Mucosa of descending colon (tissue), 3 donors: ENCODE measurements at regions not wholly inside any gene's neighbourhood (a gene's known extent, or its start where the extent isn't known, plus 50 kb on each side); places are given as distances from the start of the nearest gene placed in this dataset.

Experiments used
- ATAC-seq: fragments of 200-7000 bp; cut with Tn5 transposase; one replicate; pipeline ENCODE4 v1.9.1; 2020; ENCODE audit warnings: mild to moderate bottlenecking, moderate library complexity
- DNase-seq, 3 donors: peaks; one replicate each; pipeline ENCODE4 v3.0.0-alpha.2; 2020
- H3K36me3 ChIP-seq: fragments of 200-600 bp; one replicate; pipeline ENCODE4 v1.8.0; 2021; ENCODE audit warnings: low read depth, mild to moderate bottlenecking
- H3K4me1 ChIP-seq: fragments of 200-600 bp; one replicate; pipeline ENCODE4 v1.8.0; 2021; ENCODE audit warnings: low read depth, mild to moderate bottlenecking
- H3K4me3 ChIP-seq: fragments of 200-600 bp; one replicate; pipeline ENCODE4 v1.8.0; 2021; ENCODE audit warnings: mild to moderate bottlenecking
- H3K9me3 ChIP-seq: fragments of 200-600 bp; one replicate; pipeline ENCODE4 v1.8.0; 2021; ENCODE audit warnings: mild to moderate bottlenecking
- intact Hi-C, 2 donors: fragments of 100-400 bp; cut with DNase I in 1 of 2; cut with micrococcal nuclease in 1 of 2; formaldehyde crosslinking; loops; one replicate each; pipeline versions ENCODE4 v1.11.0 to v1.11.1; 2022; cut with DNase I, micrococcal nuclease
- TF ChIP-seq, protein P1 (sequence below): fragments of 200-600 bp; IDR thresholded peaks from one replicate; pipeline ENCODE4 v1.8.0; 2022; ENCODE audit warnings: antibody characterized with exemption, mild to moderate bottlenecking
- donor health status: DM: no; HTN: no; CAD: no; lungs with moderate emphysema.
- donor health status: DM: no; HTN: no; CAD: no.
- donor health status: DM: no; HTN: yes; CAD: no.

DNA sequence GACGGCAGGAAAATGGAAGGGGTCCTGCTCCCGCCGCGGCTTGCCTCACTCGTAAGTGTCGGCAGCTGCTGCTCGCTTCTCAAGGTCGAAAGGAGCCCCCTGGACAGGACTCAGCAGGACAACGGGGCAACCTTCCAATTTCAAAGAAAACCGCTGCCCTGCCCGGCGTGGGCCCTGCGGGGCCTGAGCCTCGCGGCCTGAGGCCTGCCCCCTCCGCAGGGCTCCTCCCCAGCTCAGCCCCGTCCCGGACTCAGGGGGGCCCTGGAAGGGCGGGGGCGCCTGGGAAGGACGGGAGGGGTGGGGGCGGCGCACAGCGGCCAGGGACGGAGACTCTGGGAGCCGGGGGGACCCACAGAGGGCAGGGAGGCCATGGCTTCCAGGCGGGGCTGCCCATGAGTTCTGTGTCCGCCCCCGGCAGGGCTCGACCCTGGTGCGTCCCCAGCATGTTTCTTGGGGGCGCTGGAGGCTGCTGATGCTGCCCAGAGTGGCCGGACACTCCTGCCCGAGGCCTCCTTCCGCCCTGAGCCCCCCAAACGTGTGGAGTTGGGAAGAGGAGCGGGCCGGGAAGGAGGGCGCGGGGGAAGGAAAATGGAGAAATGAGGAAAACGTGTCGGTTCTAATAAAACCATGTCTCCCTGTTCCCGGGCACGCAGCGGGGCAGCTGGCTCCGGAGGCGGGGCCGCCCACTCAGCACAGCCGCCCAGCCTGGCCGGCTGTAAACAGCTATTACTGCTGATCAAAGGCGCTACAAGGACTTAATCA lies 114.6 kb downstream of the DLL1 start:
- no peaks in the 10 kb centered on the region for H3K9me3 ChIP-seq
- intact Hi-C loops: no loop called here
- no peaks in the 10 kb centered on the region for H3K4me1 ChIP-seq
- TF ChIP-seq, protein P1, sequence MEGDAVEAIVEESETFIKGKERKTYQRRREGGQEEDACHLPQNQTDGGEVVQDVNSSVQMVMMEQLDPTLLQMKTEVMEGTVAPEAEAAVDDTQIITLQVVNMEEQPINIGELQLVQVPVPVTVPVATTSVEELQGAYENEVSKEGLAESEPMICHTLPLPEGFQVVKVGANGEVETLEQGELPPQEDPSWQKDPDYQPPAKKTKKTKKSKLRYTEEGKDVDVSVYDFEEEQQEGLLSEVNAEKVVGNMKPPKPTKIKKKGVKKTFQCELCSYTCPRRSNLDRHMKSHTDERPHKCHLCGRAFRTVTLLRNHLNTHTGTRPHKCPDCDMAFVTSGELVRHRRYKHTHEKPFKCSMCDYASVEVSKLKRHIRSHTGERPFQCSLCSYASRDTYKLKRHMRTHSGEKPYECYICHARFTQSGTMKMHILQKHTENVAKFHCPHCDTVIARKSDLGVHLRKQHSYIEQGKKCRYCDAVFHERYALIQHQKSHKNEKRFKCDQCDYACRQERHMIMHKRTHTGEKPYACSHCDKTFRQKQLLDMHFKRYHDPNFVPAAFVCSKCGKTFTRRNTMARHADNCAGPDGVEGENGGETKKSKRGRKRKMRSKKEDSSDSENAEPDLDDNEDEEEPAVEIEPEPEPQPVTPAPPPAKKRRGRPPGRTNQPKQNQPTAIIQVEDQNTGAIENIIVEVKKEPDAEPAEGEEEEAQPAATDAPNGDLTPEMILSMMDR: no peak
- ATAC-seq: no peak
- peak in 1 of 3 donors; percentile 34 for DNase-seq
- H3K36me3 ChIP-seq: no peaks in the 10 kb centered on the region
- no peak overlapping the region for H3K4me3 ChIP-seq

DNA sequence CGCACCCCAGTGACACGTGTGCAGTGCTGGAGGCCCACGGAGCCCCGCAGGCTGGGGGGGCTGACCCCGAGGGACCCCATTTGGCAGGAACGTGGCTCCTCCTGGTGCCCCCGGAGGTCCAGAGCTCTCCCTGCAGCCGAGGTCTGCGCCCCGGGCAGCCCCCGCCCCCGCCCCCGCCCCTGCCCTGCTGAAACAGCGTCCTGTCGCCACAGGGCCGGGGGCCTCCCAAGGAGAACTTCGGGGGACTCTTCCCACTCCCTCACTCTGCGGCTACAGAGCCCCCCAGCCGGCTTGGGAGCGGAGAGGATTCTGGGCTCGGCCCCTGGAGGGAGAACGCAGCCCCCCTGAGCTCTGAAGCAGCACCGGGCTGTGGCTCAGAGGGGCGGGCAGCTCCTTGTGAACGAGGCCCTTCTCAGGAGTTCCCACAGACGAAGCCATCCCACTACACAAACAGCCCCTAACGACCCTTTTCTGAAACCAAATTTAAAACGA lies 115.2 kb downstream of the DLL1 start:
- Histone ChIP-seq H3K36me3 (no peaks in the 10 kb centered on the region), H3K9me3 (no peaks in the 10 kb centered on the region), H3K4me1 (no peaks in the 10 kb centered on the region), H3K4me3 (no peak overlapping the region)
- DNase-seq (peak in 1 of 3 donors; percentile 33), ATAC-seq (no peak)
- TF ChIP-seq, protein P1: no peak
- intact Hi-C loops: no loop called here

DNA sequence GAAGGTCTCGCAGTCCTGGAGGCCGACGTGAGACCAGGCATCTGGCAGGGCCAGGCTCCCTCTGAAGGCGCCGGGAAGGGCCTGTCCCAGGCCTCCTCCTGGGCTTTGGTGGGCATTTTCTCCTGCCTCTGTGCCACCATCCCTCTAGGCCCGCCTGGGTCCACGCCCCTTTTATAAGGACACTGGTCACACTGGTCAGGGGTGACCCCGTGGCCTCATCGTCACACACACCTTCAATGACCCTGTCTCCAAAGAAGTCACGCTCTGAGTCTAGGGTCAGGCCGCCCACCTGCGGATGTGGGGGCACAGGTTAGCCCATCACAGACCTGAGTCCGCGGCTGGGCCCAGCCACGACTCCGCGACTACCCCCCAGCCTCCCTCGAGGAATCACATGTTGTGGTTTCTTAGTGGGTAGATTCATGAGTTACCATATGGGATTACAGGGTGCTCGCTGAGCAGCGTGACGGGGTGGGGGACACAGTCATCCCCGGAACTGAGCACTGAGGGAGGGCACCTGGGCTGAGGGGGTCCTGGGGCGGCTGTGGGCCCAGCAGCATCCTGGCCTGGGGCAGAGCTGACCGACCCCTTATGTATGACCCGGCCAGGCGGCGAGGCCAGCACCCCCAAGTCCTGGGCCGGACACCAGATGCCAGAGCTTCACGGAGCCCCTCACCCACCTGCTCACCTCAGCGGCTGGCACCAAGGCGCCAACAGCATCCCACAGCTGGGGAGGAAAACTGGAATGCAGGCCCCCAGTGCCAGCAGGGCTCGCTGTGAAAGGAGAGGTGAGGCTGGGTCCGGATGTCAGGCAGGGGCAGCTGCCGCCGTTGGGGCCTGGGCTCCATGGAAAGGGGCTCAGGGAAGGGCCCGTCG lies 115.9 kb downstream of the DLL1 start:
- Histone ChIP-seq H3K4me1 (no peaks in the 10 kb centered on the region), H3K9me3 (no peaks in the 10 kb centered on the region), H3K4me3 (no peak overlapping the region), H3K36me3 (no peaks in the 10 kb centered on the region)
- intact Hi-C loops: no loop called here
- no peak for DNase-seq
- TF ChIP-seq, protein P1: no peak
- ATAC-seq: no peak

DNA sequence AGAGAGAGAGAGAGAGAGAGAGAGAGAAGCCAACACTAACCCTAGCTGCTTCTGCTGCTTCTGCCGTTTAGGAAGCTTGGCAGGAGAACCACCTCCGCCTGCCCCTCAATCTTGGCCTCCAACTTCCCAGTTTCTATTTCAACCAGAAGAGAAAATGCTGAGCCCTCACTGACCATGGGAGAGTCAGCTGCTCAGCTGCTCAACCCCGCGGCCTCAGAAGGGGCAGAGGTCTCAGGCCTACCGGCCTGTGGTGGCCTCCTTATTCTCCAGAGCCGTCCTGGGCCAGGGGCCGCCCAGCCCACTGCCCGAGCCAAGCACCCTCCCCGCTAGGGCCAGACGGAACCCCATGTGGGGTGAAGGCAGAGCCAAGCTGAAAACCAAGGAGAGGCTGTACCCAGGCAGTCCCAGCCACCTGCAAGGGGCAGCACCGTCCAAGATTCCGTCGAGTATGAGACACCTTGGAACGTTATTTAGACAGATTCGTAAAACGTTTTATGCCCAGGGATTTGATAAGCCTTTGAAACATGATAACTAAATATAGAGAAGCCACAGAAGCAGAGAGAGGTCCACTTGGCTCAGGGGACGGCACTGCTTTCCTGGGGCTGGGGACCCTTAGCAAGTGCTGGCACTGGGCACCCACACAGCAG lies 116.6 kb downstream of the DLL1 start:
- TF ChIP-seq, protein P1: no peak
- H3K9me3 ChIP-seq: no peaks in the 10 kb centered on the region
- DNase-seq (peak in 1 of 3 donors; percentile 34), ATAC-seq (peak; percentile 17)
- no peaks in the 10 kb centered on the region for H3K4me1 ChIP-seq
- intact Hi-C loops: no loop called here
- no peaks in the 10 kb centered on the region for H3K36me3 ChIP-seq
- no peak overlapping the region for H3K4me3 ChIP-seq

DNA sequence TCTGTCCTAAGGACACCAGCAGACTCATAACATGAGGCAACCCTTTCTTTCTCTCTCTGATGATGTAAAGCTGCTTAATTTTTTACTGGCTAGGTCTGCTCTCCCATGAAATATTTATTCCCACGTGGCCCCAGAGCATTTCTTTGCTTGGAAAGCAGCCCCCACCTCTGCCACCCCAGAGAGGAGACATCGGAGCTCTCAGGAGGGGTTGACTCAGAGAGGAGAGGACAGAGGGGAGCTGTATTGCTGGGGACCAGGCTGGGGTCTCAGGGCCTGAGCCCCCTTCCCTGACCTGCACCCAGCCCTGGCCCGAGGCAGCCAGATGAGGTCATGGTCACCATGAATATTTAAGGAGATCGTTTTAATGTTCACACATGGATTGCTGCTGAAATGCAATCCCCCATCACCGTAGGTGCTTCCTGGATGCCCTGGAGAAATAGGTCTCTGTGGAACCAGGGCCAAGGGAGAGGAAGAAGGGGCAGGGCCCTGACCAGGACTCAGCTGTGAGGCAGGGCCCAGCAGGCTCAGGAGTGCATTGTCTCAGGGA lies 117.5 kb downstream of the DLL1 start:
- Histone ChIP-seq H3K4me3 (no peak overlapping the region), H3K9me3 (no peaks in the 10 kb centered on the region), H3K4me1 (no peaks in the 10 kb centered on the region), H3K36me3 (no peaks in the 10 kb centered on the region)
- ATAC-seq: no peak
- intact Hi-C loops: no loop called here
- TF ChIP-seq, protein P1: no peak
- DNase-seq: no peak
